Peyer's patch (tissue), 4 donors: ENCODE measurements at regions not wholly inside any gene's neighbourhood (a gene's known extent, or its start where the extent isn't known, plus 50 kb on each side); places are given as distances from the start of the nearest gene placed in this dataset.

ENCODE experiments used
- CTCF ChIP-seq, 6 experiments: fragments of 450-650 bp in 4 of 6; fragments of 200-600 bp in 2 of 6; sonication (generic) in 1 of 6; IDR thresholded peaks; one replicate each; pipeline ENCODE4 v1.5.1; 2017 to 2019; ENCODE audit warnings: antibody characterized with exemption in 6 of 6, mild to moderate bottlenecking in 3 of 6, moderate library complexity in 1 of 6
- POLR2A ChIP-seq, 2 donors: fragments of 450-650 bp; IDR thresholded peaks; one replicate each; pipeline ENCODE4 v1.5.1; 2017; ENCODE audit warnings: antibody characterized with exemption in 2 of 2, mild to moderate bottlenecking in 2 of 2, moderate library complexity in 2 of 2

DNA sequence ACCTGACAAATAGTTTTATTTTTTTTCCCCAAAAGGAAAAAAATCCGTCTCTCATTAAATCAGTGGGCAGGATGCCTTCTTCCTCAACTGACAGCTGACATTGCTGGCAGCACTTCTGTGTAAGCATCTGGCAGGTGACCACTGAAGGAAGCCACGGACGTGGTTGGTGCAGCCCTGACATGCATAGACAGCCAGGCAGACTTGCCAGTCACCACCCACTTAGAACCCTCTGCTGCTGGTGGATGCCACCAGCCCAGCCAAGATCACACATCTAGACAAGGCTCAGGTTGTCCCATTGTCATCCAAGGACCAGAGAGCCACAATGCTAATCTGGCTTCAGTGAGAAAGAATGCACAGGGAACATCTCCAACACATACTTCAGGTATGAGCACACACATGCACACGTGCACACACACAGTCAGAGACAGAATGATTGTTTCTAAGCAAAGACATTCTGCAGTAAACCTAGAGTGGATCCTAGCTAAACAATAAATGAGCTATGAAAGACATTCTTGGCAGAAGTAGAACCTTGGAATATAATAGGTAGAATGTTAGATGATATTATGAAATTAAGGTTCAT is 49.8 kb upstream of the BMAL1 start:
- TF ChIP-seq CTCF (IDR thresholded peaks at IDR 0.05) (no peak), POLR2A (IDR thresholded peaks at IDR 0.05) (no peak)
